Effector memory CD8-positive, alpha-beta T cell (primary cell): ENCODE measurements at regions not wholly inside any gene's neighbourhood (a gene's known extent, or its start where the extent isn't known, plus 50 kb on each side); places are given as distances from the start of the nearest gene placed in this dataset.
"Not testable (repeated sequence)": the region's sequence is repeated elsewhere in the genome, so short reads cannot be mapped to it uniquely, and the experiment has no call there.

Experiments used
- ATAC-seq: fragments of 150-1000 bp; cut with Tn5 transposase; replicated peaks from 2 replicates; pipeline ENCODE4 v1.10.0; 2021; ENCODE audit warnings: mild to moderate bottlenecking, moderate library complexity
- DNase-seq, 3 experiments: peaks; one replicate each; pipeline ENCODE4 v3.0.0; 2021
- H3K27ac Mint-ChIP-seq, 2 donors: one replicate each; pipeline ENCODE4 v1.8.0; 2022; ENCODE audit warnings: mild to moderate bottlenecking in 2 of 2, mixed read lengths in 2 of 2, moderate library complexity in 2 of 2
- H3K27me3 Mint-ChIP-seq, 2 donors: one replicate each; pipeline ENCODE4 v1.8.0; 2022; ENCODE audit warnings: mixed read lengths in 2 of 2
- H3K36me3 Mint-ChIP-seq: one replicate; pipeline ENCODE4 v1.8.0; 2022; ENCODE audit warnings: mild to moderate bottlenecking, moderate library complexity, mixed read lengths; ENCODE audit not compliant: insufficient read depth
- H3K4me1 Mint-ChIP-seq, 2 donors: one replicate each; pipeline ENCODE4 v1.8.0; 2022; ENCODE audit warnings: low read depth in 2 of 2, mixed read lengths in 2 of 2
- H3K4me3 Mint-ChIP-seq, 2 donors: one replicate each; pipeline ENCODE4 v1.8.0; 2022; ENCODE audit warnings: mild to moderate bottlenecking in 2 of 2, mixed read lengths in 2 of 2, moderate library complexity in 2 of 2
- H3K9me3 Mint-ChIP-seq, 2 donors: one replicate each; pipeline ENCODE4 v1.8.0; 2022; ENCODE audit warnings: mixed read lengths in 2 of 2

- no peak overlapping the region for H3K4me3 Mint-ChIP-seq
- H3K9me3 Mint-ChIP-seq, result peaks cover 8 to 15% of the 10 kb centered on the region in 2 donors
- H3K36me3 Mint-ChIP-seq, result no peaks in the 10 kb centered on the region
- H3K27ac Mint-ChIP-seq, result no peak overlapping the region
- no peak for ATAC-seq
- H3K27me3 Mint-ChIP-seq, result no peaks in the 10 kb centered on the region
- no peaks in the 10 kb centered on the region for H3K4me1 Mint-ChIP-seq
- DNase-seq, result no peak
Observed at GRCh38 chr16:73413830-73414190, 365.9 kb upstream of the ZFHX3 start.

- Mint-ChIP-seq H3K27ac (no peak overlapping the region), H3K4me1 (no peaks in the 10 kb centered on the region), H3K4me3 (no peak overlapping the region), H3K36me3 (no peaks in the 10 kb centered on the region), H3K27me3 (no peaks in the 10 kb centered on the region), H3K9me3 (peaks cover 8 to 15% of the 10 kb centered on the region in 2 donors)
- ATAC-seq (no peak), DNase-seq (no peak)
Observed at GRCh38 chr16:73413091-73413829, 365.3 kb upstream of the ZFHX3 start.

GRCh38 chr16:73412416-73412815 lies 364.5 kb upstream of the ZFHX3 start:
- Mint-ChIP-seq H3K27me3 (no peaks in the 10 kb centered on the region), H3K9me3 (peaks cover 8 to 13% of the 10 kb centered on the region in 2 donors), H3K27ac (no peak overlapping the region), H3K4me1 (no peaks in the 10 kb centered on the region), H3K36me3 (no peaks in the 10 kb centered on the region), H3K4me3 (no peak overlapping the region)
- ATAC-seq (no peak), DNase-seq (no peak)

- Mint-ChIP-seq H3K4me3 (no peak overlapping the region), H3K27ac (no peak overlapping the region), H3K27me3 (no peaks in the 10 kb centered on the region), H3K36me3 (no peaks in the 10 kb centered on the region), H3K9me3 (peaks cover 8 to 10% of the 10 kb centered on the region in 2 donors), H3K4me1 (no peaks in the 10 kb centered on the region)
- DNase-seq, result no peak
- ATAC-seq, result no peak
Observed at GRCh38 chr16:73408716-73409115, 360.8 kb upstream of the ZFHX3 start.

- H3K27me3 Mint-ChIP-seq, result no peaks in the 10 kb centered on the region
- ATAC-seq (no peak), DNase-seq (no peak)
- H3K9me3 Mint-ChIP-seq, result peaks cover 7 to 10% of the 10 kb centered on the region in 2 donors
- no peaks in the 10 kb centered on the region for H3K4me1 Mint-ChIP-seq
- no peaks in the 10 kb centered on the region for H3K36me3 Mint-ChIP-seq
- no peak overlapping the region for H3K27ac Mint-ChIP-seq
- no peak overlapping the region for H3K4me3 Mint-ChIP-seq
Observed at GRCh38 chr16:73408311-73408710, 360.4 kb upstream of the ZFHX3 start.

- ATAC-seq (no peak), DNase-seq (no peak)
- Mint-ChIP-seq H3K27ac (no peak overlapping the region), H3K4me3 (no peak overlapping the region), H3K36me3 (no peaks in the 10 kb centered on the region), H3K9me3 (peaks cover 0 to 11% of the 10 kb centered on the region in 2 donors), H3K4me1 (no peaks in the 10 kb centered on the region), H3K27me3 (no peaks in the 10 kb centered on the region)
Observed at GRCh38 chr16:73405851-73406250, 357.9 kb upstream of the ZFHX3 start.

- Mint-ChIP-seq H3K27ac (no peak overlapping the region), H3K36me3 (no peaks in the 10 kb centered on the region), H3K4me3 (no peak overlapping the region), H3K4me1 (no peaks in the 10 kb centered on the region), H3K9me3 (peaks cover 0 to 8% of the 10 kb centered on the region in 2 donors), H3K27me3 (no peaks in the 10 kb centered on the region)
- no peak for ATAC-seq
- DNase-seq, result no peak
Observed at GRCh38 chr16:73404001-73404400, 356.1 kb upstream of the ZFHX3 start.

- H3K27ac Mint-ChIP-seq, result no peak overlapping the region
- ATAC-seq (no peak), DNase-seq (no peak)
- no peaks in the 10 kb centered on the region for H3K36me3 Mint-ChIP-seq
- H3K4me3 Mint-ChIP-seq, result no peak overlapping the region
- H3K27me3 Mint-ChIP-seq, result no peaks in the 10 kb centered on the region
- H3K9me3 Mint-ChIP-seq, result peaks cover 0 to 8% of the 10 kb centered on the region in 2 donors
- no peaks in the 10 kb centered on the region for H3K4me1 Mint-ChIP-seq
Observed at GRCh38 chr16:73403291-73403690, 355.4 kb upstream of the ZFHX3 start.

- DNase-seq (no peak), ATAC-seq (no peak)
- H3K36me3 Mint-ChIP-seq, result no peaks in the 10 kb centered on the region
- no peaks in the 10 kb centered on the region for H3K27me3 Mint-ChIP-seq
- no peaks in the 10 kb centered on the region for H3K4me1 Mint-ChIP-seq
- no peak overlapping the region for H3K27ac Mint-ChIP-seq
- H3K4me3 Mint-ChIP-seq, result no peak overlapping the region
- peaks cover 7 to 12% of the 10 kb centered on the region in 2 donors for H3K9me3 Mint-ChIP-seq
Observed at GRCh38 chr16:73400951-73401350, 353.0 kb upstream of the ZFHX3 start.

- Mint-ChIP-seq H3K9me3 (peaks cover 7 to 12% of the 10 kb centered on the region in 2 donors), H3K27me3 (no peaks in the 10 kb centered on the region), H3K36me3 (no peaks in the 10 kb centered on the region), H3K4me1 (no peaks in the 10 kb centered on the region), H3K4me3 (no peak overlapping the region), H3K27ac (no peak overlapping the region)
- no peak for ATAC-seq
- DNase-seq, result no peak
Observed at GRCh38 chr16:73399997-73400396, 352.1 kb upstream of the ZFHX3 start.

- Mint-ChIP-seq H3K27ac (no peak overlapping the region), H3K36me3 (no peaks in the 10 kb centered on the region), H3K4me3 (no peak overlapping the region), H3K4me1 (no peaks in the 10 kb centered on the region), H3K27me3 (no peaks in the 10 kb centered on the region), H3K9me3 (peaks cover 7 to 10% of the 10 kb centered on the region in 2 donors)
- DNase-seq, result no peak
- no peak for ATAC-seq
Observed at GRCh38 chr16:73399486-73399885, 351.6 kb upstream of the ZFHX3 start.

- H3K36me3 Mint-ChIP-seq, result not testable (repeated sequence)
Observed at GRCh38 chr16:73398604-73399003, 350.7 kb upstream of the ZFHX3 start.

GRCh38 chr16:73396556-73396955 lies 348.6 kb upstream of the ZFHX3 start:
- Mint-ChIP-seq H3K4me3 (no peak overlapping the region), H3K27ac (no peak overlapping the region), H3K9me3 (peaks cover 7% of the 10 kb centered on the region in 2 donors), H3K4me1 (no peaks in the 10 kb centered on the region), H3K36me3 (no peaks in the 10 kb centered on the region), H3K27me3 (no peaks in the 10 kb centered on the region)
- ATAC-seq (no peak), DNase-seq (no peak)

More at GRCh38 chr16:73398604-73399003, 350.7 kb upstream of the ZFHX3 start:
- H3K9me3 Mint-ChIP-seq, result peaks cover 7 to 10% of the 10 kb centered on the region in 2 donors
- DNase-seq, H3K27me3 Mint-ChIP-seq, H3K4me3 Mint-ChIP-seq, H3K27ac Mint-ChIP-seq, H3K4me1 Mint-ChIP-seq, ATAC-seq: not testable (repeated sequence)

GRCh38 chr16:73390936-73391335 lies 343.0 kb upstream of the ZFHX3 start:
- no peaks in the 10 kb centered on the region for H3K4me1 Mint-ChIP-seq
- no peak overlapping the region for H3K27ac Mint-ChIP-seq
- H3K9me3 Mint-ChIP-seq, result peaks cover 6 to 8% of the 10 kb centered on the region in 2 donors
- ATAC-seq (no peak), DNase-seq (no peak)
- no peaks in the 10 kb centered on the region for H3K27me3 Mint-ChIP-seq
- no peaks in the 10 kb centered on the region for H3K36me3 Mint-ChIP-seq
- H3K4me3 Mint-ChIP-seq, result no peak overlapping the region
